SH-SY5Y (cell line): ENCODE measurements at regions not wholly inside any gene's neighbourhood (a gene's known extent, or its start where the extent isn't known, plus 50 kb on each side); places are given as distances from the start of the nearest gene placed in this dataset.

Source experiments
- GATA2 ChIP-seq: IDR thresholded peaks from 2 replicates; pipeline ENCODE4 v1.6.1; 2011; ENCODE audit warnings: mild to moderate bottlenecking, low read depth, low read length
- GATA3 ChIP-seq: IDR thresholded peaks from 2 replicates; pipeline ENCODE4 v1.6.1; 2011; ENCODE audit warnings: low read depth, mild to moderate bottlenecking, low read length, moderate library complexity

GRCh38 chr7:81094952-81095351, 176.1 kb upstream of the SEMA3C start:
- no peak for TF ChIP-seq GATA3
- TF ChIP-seq GATA2: no peak

- TF ChIP-seq GATA3: no peak
- no peak for TF ChIP-seq GATA2
Observed at GRCh38 chr7:81081616-81082015, 162.8 kb upstream of the SEMA3C start.

- TF ChIP-seq GATA3 (no peak), GATA2 (no peak)
Observed at GRCh38 chr7:81080553-81080952, 161.7 kb upstream of the SEMA3C start.

GRCh38 chr7:81079746-81080145, 160.9 kb upstream of the SEMA3C start:
- no peak for TF ChIP-seq GATA2
- TF ChIP-seq GATA3: no peak

GRCh38 chr7:81075150-81075549, 156.3 kb upstream of the SEMA3C start:
- TF ChIP-seq GATA2 (no peak), GATA3 (no peak)

- TF ChIP-seq GATA3 (no peak), GATA2 (no peak)
Observed at GRCh38 chr7:81074406-81074805, 155.6 kb upstream of the SEMA3C start.

GRCh38 chr7:81073931-81074251, 155.0 kb upstream of the SEMA3C start:
- no peak for TF ChIP-seq GATA3
- no peak for TF ChIP-seq GATA2

GRCh38 chr7:81070956-81071355, 152.1 kb upstream of the SEMA3C start:
- no peak for TF ChIP-seq GATA2
- no peak for TF ChIP-seq GATA3

GRCh38 chr7:81066797-81067196, 147.9 kb upstream of the SEMA3C start:
- TF ChIP-seq GATA2 (no peak), GATA3 (no peak)

GRCh38 chr7:81064426-81064825, 145.6 kb upstream of the SEMA3C start:
- TF ChIP-seq GATA3: no peak
- no peak for TF ChIP-seq GATA2

GRCh38 chr7:81062755-81063154, 143.9 kb upstream of the SEMA3C start:
- TF ChIP-seq GATA2 (no peak), GATA3 (no peak)

- TF ChIP-seq GATA2: no peak
- no peak for TF ChIP-seq GATA3
Observed at GRCh38 chr7:81053623-81054022, 134.8 kb upstream of the SEMA3C start.

GRCh38 chr7:81051811-81052413, 133.1 kb upstream of the SEMA3C start:
- no peak for TF ChIP-seq GATA2
- no peak for TF ChIP-seq GATA3

GRCh38 chr7:81045491-81046030, 126.7 kb upstream of the SEMA3C start:
- TF ChIP-seq GATA3 (no peak), GATA2 (no peak)

GRCh38 chr7:81040496-81040895, 121.6 kb upstream of the SEMA3C start:
- TF ChIP-seq GATA3 (no peak), GATA2 (no peak)

- TF ChIP-seq GATA3 (no peak), GATA2 (no peak)
Observed at GRCh38 chr7:81036871-81037270, 118.0 kb upstream of the SEMA3C start.

GRCh38 chr7:81036057-81036456, 117.2 kb upstream of the SEMA3C start:
- TF ChIP-seq GATA2: no peak
- TF ChIP-seq GATA3: no peak
